Kidney epithelial cell (primary cell): ENCODE measurements at regions not wholly inside any gene's neighbourhood (a gene's known extent, or its start where the extent isn't known, plus 50 kb on each side); places are given as distances from the start of the nearest gene placed in this dataset.

ENCODE experiments used
- DNase-seq: peaks from one replicate; pipeline ENCODE4 v3.0.0-alpha.2; 2010; ENCODE audit warnings: low read depth
- H3K27me3 ChIP-seq: 2 replicates; pipeline ENCODE4 v1.6.0; 2011; ENCODE audit warnings: low read length; ENCODE audit not compliant: control insufficient read depth, insufficient read depth
- H3K36me3 ChIP-seq: 2 replicates; pipeline ENCODE4 v1.5.1; 2011; ENCODE audit warnings: low read length; ENCODE audit not compliant: control insufficient read depth, insufficient read depth
- H3K4me3 ChIP-seq: 2 replicates; pipeline ENCODE4 v1.5.1; 2011; ENCODE audit warnings: low read depth, mild to moderate bottlenecking, control low read depth, low read length
- TF ChIP-seq, protein P1 (sequence below): IDR thresholded peaks from 2 replicates; pipeline ENCODE4 v1.5.1; 2011; ENCODE audit warnings: mild to moderate bottlenecking, moderate library complexity, low read length, control low read depth, inconsistent platforms; ENCODE audit not compliant: insufficient read depth, poor library complexity, severe bottlenecking

DNA sequence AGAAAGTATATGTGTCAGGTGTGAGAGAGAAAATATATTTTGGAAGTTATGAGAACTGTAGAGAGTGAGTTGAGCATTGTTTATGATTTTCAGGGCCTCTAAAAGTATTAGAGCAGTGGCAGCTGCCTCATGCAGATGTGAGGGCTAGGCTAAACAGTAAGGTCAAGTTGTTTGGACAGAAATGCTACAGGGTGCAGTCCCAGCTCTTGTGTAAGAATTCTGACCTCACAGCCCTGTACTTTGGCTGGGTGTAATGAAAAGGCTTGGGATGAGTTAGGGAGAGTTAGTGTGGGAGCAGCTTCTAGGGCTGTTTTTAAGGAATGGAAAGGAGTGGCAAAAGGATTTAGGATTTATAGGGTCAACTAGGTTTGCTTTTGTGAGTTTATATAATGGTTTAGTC lies 764.8 kb upstream of the ADGRB3 start:
- DNase-seq, result no peak
- H3K36me3 ChIP-seq, result no peaks in the 10 kb centered on the region
- H3K27me3 ChIP-seq, result no peaks in the 10 kb centered on the region
- TF ChIP-seq, protein P1, sequence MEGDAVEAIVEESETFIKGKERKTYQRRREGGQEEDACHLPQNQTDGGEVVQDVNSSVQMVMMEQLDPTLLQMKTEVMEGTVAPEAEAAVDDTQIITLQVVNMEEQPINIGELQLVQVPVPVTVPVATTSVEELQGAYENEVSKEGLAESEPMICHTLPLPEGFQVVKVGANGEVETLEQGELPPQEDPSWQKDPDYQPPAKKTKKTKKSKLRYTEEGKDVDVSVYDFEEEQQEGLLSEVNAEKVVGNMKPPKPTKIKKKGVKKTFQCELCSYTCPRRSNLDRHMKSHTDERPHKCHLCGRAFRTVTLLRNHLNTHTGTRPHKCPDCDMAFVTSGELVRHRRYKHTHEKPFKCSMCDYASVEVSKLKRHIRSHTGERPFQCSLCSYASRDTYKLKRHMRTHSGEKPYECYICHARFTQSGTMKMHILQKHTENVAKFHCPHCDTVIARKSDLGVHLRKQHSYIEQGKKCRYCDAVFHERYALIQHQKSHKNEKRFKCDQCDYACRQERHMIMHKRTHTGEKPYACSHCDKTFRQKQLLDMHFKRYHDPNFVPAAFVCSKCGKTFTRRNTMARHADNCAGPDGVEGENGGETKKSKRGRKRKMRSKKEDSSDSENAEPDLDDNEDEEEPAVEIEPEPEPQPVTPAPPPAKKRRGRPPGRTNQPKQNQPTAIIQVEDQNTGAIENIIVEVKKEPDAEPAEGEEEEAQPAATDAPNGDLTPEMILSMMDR, result no peak
- H3K4me3 ChIP-seq, result no peak overlapping the region

- Histone ChIP-seq H3K36me3 (no peaks in the 10 kb centered on the region), H3K4me3 (no peak overlapping the region), H3K27me3 (no peaks in the 10 kb centered on the region)
- TF ChIP-seq, protein P1, result no peak
- no peak for DNase-seq
These were observed 771.7 kb upstream of the ADGRB3 start for GRCh38 chr6:67863346-67863745.

- Histone ChIP-seq H3K27me3 (no peaks in the 10 kb centered on the region), H3K4me3 (no peak overlapping the region), H3K36me3 (no peaks in the 10 kb centered on the region)
- TF ChIP-seq, protein P1, result no peak
- DNase-seq, result no peak
These were observed 781.0 kb upstream of the ADGRB3 start for GRCh38 chr6:67854098-67854497.

GRCh38 chr6:67839818-67840217 lies 795.3 kb upstream of the ADGRB3 start:
- DNase-seq, result no peak
- Histone ChIP-seq H3K4me3 (no peak overlapping the region), H3K36me3 (no peaks in the 10 kb centered on the region), H3K27me3 (no peaks in the 10 kb centered on the region)
- TF ChIP-seq, protein P1, result no peak

DNA sequence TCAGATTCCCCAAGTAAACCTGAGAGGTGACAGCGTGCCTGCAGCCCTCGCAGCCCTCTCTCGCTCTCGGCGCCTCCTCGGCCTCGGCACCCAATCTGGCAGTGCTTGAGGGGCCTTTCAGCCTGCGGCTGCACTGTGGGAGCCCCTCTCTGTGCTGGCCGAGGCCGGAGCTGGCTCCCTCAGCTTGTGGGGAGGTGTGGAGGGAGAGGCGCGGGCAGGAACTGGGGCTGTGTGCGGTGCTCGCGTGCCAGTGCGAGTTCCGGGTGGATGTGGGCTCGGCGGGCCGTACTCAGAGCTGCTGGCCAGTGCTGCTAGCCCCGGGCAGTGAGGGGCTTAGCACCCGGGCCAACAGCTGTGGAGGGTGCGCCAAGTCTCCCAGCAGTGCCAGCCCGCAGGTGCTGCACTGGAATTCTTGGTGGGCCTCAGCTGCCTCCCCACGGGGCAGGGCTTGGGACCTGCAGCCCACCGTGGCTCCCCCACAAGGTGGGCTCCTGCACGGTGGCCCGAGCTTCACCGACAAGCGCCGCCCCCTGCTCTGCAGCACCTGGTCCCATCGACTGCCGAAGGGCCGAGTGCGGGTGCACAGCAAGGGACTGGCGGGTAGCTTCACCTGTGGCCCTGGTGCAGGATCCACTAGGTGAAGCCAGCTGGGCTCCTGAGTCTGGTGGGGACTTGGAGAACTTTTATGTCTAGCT lies 809.7 kb upstream of the ADGRB3 start:
- TF ChIP-seq, protein P1, result no peak

GRCh38 chr6:67818322-67818721 lies 816.8 kb upstream of the ADGRB3 start:
- no peak overlapping the region for H3K4me3 ChIP-seq
- H3K27me3 ChIP-seq, result no peaks in the 10 kb centered on the region
- no peak for DNase-seq
- no peaks in the 10 kb centered on the region for H3K36me3 ChIP-seq
- TF ChIP-seq, protein P1, result no peak

More for the DNA sequence above, 809.7 kb upstream of the ADGRB3 start:
- no peak for DNase-seq
- H3K36me3 ChIP-seq, result no peaks in the 10 kb centered on the region
- H3K4me3 ChIP-seq, result no peak overlapping the region
- H3K27me3 ChIP-seq, result no peaks in the 10 kb centered on the region
